ENCODE measurements at regions not wholly inside any gene's neighbourhood (a gene's known extent, or its start where the extent isn't known, plus 50 kb on each side); places are given as distances from the start of the nearest gene placed in this dataset.
A peak's percentile ranks its signal among the peaks of the same experiment; 100 is the strongest.
"Not testable (repeated sequence)": the region's sequence is repeated elsewhere in the genome, so short reads cannot be mapped to it uniquely, and the experiment has no call there.

GRCh38 chr5:57987552-57987951 is 472.3 kb downstream of the PLK2 start:
- no peak for ATAC-seq (ENCODE audit: low FRiP score in 2 of 2)
- TF ChIP-seq CTCF (IDR thresholded peaks at IDR 0.05): no peak
- no peak for TF ChIP-seq EP300 (IDR thresholded peaks at IDR 0.05)
- TF ChIP-seq POLR2A (IDR thresholded peaks at IDR 0.05): no peak
- TF ChIP-seq POLR2AphosphoS5 (IDR thresholded peaks at IDR 0.05): no peak
- WGBS, 2 donors: 61 to 62% methylated on average over 1 of the region's 1 CpG
- no peak for DNase-seq
- Histone ChIP-seq H3K9me3 (no peaks in the 10 kb centered on the region), H3K36me3 (no peaks in the 10 kb centered on the region), H3K4me1 (no peaks in the 10 kb centered on the region), H3K27ac (no peak overlapping the region), H3K4me3 (no peak overlapping the region), H3K27me3 (no peaks in the 10 kb centered on the region)

DNA sequence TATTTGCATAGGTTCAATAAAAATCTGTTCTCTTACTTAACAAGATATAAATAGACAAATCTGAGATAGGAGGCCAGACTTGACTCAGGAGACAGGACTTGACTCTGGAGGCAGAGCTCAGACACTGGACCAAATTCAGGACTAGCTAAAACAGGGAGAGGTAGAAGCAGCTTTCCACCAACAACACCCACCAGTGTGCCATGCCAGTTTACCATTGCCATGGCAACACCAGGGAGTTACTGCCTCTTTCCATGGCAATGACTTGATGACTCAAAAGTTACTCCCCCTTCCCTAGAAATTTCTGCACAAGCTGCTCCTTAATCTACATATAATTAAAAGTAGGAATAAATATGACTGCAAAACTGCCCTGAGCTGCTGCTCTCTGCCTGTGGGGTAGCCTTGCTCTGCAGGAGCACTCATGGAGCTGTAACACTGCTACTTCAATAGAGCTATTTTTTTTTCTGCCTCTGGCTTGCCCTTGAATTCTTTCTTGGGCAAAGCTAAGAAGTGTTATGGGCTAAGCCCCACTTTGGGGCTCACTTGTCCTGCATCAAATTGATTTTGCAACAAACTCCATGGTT is 473.0 kb downstream of the PLK2 start:
- TF ChIP-seq CTCF (IDR thresholded peaks at IDR 0.05) (no peak), POLR2AphosphoS5 (IDR thresholded peaks at IDR 0.05) (no peak), EP300 (IDR thresholded peaks at IDR 0.05) (no peak), POLR2A (IDR thresholded peaks at IDR 0.05) (no peak)
- Histone ChIP-seq H3K4me3 (no peak overlapping the region), H3K36me3 (no peaks in the 10 kb centered on the region), H3K4me1 (no peaks in the 10 kb centered on the region), H3K27me3 (no peaks in the 10 kb centered on the region), H3K9me3 (no peaks in the 10 kb centered on the region), H3K27ac (no peak overlapping the region)
- DNase-seq (no peak), ATAC-seq (ENCODE audit: low FRiP score in 2 of 2) (no peak)

- no peak for TF ChIP-seq POLR2A (IDR thresholded peaks at IDR 0.05)
- TF ChIP-seq POLR2AphosphoS5 (IDR thresholded peaks at IDR 0.05): no peak
- Histone ChIP-seq H3K36me3 (no peaks in the 10 kb centered on the region), H3K4me1 (no peaks in the 10 kb centered on the region), H3K4me3 (no peak overlapping the region), H3K9me3 (no peaks in the 10 kb centered on the region), H3K27me3 (no peaks in the 10 kb centered on the region), H3K27ac (no peak overlapping the region)
- ATAC-seq (ENCODE audit: low FRiP score in 2 of 2): no peak
- DNase-seq: no peak
- WGBS, 2 donors: 39 to 43% methylated on average over 2 of the region's 2 CpGs
Measured at GRCh38 chr5:57983426-57983825, 476.5 kb downstream of the PLK2 start.

GRCh38 chr5:57979671-57980070 is 480.2 kb downstream of the PLK2 start:
- H3K27me3 ChIP-seq: no peaks in the 10 kb centered on the region
- DNase-seq (no peak), ATAC-seq (ENCODE audit: low FRiP score in 2 of 2) (no peak)
- H3K36me3 ChIP-seq: no peaks in the 10 kb centered on the region
- TF ChIP-seq POLR2AphosphoS5 (IDR thresholded peaks at IDR 0.05): no peak
- TF ChIP-seq EP300 (IDR thresholded peaks at IDR 0.05): no peak
- TF ChIP-seq CTCF (IDR thresholded peaks at IDR 0.05): no peak
- TF ChIP-seq POLR2A (IDR thresholded peaks at IDR 0.05): no peak
- no peak overlapping the region for H3K27ac ChIP-seq
- WGBS, 2 donors: 92 to 95% methylated on average over 3 of the region's 3 CpGs
- no peaks in the 10 kb centered on the region for H3K9me3 ChIP-seq
- H3K4me3 ChIP-seq: no peak overlapping the region
- H3K4me1 ChIP-seq: no peaks in the 10 kb centered on the region

GRCh38 chr5:57976506-57976905 is 483.4 kb downstream of the PLK2 start:
- DNase-seq (no peak), ATAC-seq (ENCODE audit: low FRiP score in 2 of 2) (no peak)
- Histone ChIP-seq H3K4me1 (no peaks in the 10 kb centered on the region), H3K4me3 (no peak overlapping the region), H3K36me3 (no peaks in the 10 kb centered on the region), H3K27me3 (no peaks in the 10 kb centered on the region), H3K27ac (no peak overlapping the region), H3K9me3 (no peaks in the 10 kb centered on the region)
- TF ChIP-seq POLR2A (IDR thresholded peaks at IDR 0.05) (no peak), CTCF (IDR thresholded peaks at IDR 0.05) (no peak), EP300 (IDR thresholded peaks at IDR 0.05) (no peak), POLR2AphosphoS5 (IDR thresholded peaks at IDR 0.05) (no peak)
- 69 to 76% methylated on average over 2 of the region's 2 CpGs for WGBS, 2 donors

GRCh38 chr5:57972099-57972498 is 487.8 kb downstream of the PLK2 start:
- not testable (repeated sequence) for H3K27me3 ChIP-seq; ATAC-seq (ENCODE audit: low FRiP score in 2 of 2); H3K4me3 ChIP-seq; H3K4me1 ChIP-seq; H3K9me3 ChIP-seq; H3K27ac ChIP-seq; H3K36me3 ChIP-seq
- 79 to 84% methylated on average over 6 to 7 of the region's 7 CpGs for WGBS, 2 donors
- DNase-seq: peak in 1 of 2 donors; percentile 41
